H9 (cell line): ENCODE measurements at regions not wholly inside any gene's neighbourhood (a gene's known extent, or its start where the extent isn't known, plus 50 kb on each side); places are given as distances from the start of the nearest gene placed in this dataset.

Experiments
- DNase-seq: peaks from one replicate; pipeline ENCODE4 v3.0.0-alpha.2; 2017
- H2AFZ ChIP-seq: one replicate; pipeline ENCODE4 v1.6.1; 2013; ENCODE audit warnings: mild to moderate bottlenecking, low read length, control low read depth, moderate library complexity
- H2AK5ac ChIP-seq: 2 replicates; pipeline ENCODE4 v1.6.1; 2013; ENCODE audit warnings: low read length, control low read depth, mixed read lengths; ENCODE audit not compliant: insufficient read length
- H2BK120ac ChIP-seq: one replicate; pipeline ENCODE4 v1.6.1; 2013; ENCODE audit warnings: low read depth, mild to moderate bottlenecking, low read length, control low read depth, inconsistent platforms; ENCODE audit not compliant: poor library complexity, severe bottlenecking
- H2BK12ac ChIP-seq: 2 replicates; pipeline ENCODE4 v1.6.1; 2013; ENCODE audit warnings: low read length, control low read depth, mixed read lengths, low read depth; ENCODE audit not compliant: insufficient read length
- H2BK15ac ChIP-seq: 2 replicates; pipeline ENCODE4 v1.6.1; 2013; ENCODE audit warnings: low read depth, low read length, control low read depth
- H2BK20ac ChIP-seq: one replicate; pipeline ENCODE4 v1.6.1; 2013; ENCODE audit warnings: low read depth, mild to moderate bottlenecking, low read length, control low read depth, inconsistent platforms; ENCODE audit not compliant: poor library complexity, severe bottlenecking
- H2BK5ac ChIP-seq: 2 replicates; pipeline ENCODE4 v1.6.1; 2013; ENCODE audit warnings: low read length, control low read depth, mixed read lengths; ENCODE audit not compliant: insufficient read length
- H3K14ac ChIP-seq: 2 replicates; pipeline ENCODE4 v1.6.1; 2013; ENCODE audit warnings: low read length, control low read depth; ENCODE audit not compliant: insufficient read depth
- H3K18ac ChIP-seq: 2 replicates; pipeline ENCODE4 v1.6.1; 2013; ENCODE audit warnings: low read depth, mild to moderate bottlenecking, mixed read lengths, low read length, control low read depth; ENCODE audit not compliant: insufficient read length
- H3K23ac ChIP-seq: 2 replicates; pipeline ENCODE4 v1.6.1; 2013; ENCODE audit warnings: low read length, control low read depth, mixed read lengths, low read depth; ENCODE audit not compliant: insufficient read length
- H3K23me2 ChIP-seq: 2 replicates; pipeline ENCODE4 v1.6.1; 2013; ENCODE audit warnings: low read depth, mild to moderate bottlenecking, mixed read lengths, low read length, control low read depth; ENCODE audit not compliant: insufficient read length, poor library complexity, severe bottlenecking
- H3K27ac ChIP-seq: 2 replicates; pipeline ENCODE4 v1.5.1; 2013; ENCODE audit warnings: low read length, control low read depth, mixed read lengths, low read depth; ENCODE audit not compliant: insufficient read length
- H3K27me3 ChIP-seq: 2 replicates; pipeline ENCODE4 v1.6.1; 2013; ENCODE audit warnings: low read length, control low read depth, inconsistent platforms; ENCODE audit not compliant: insufficient read depth
- H3K4ac ChIP-seq: 2 replicates; pipeline ENCODE4 v1.6.1; 2013; ENCODE audit warnings: low read depth, mild to moderate bottlenecking, control low read depth, inconsistent platforms, low read length, moderate library complexity
- H3K4me1 ChIP-seq: 2 replicates; pipeline ENCODE4 v1.6.1; 2013; ENCODE audit warnings: low read length, control low read depth, inconsistent platforms; ENCODE audit not compliant: insufficient read depth
- H3K4me2 ChIP-seq: 2 replicates; pipeline ENCODE4 v1.6.1; 2013; ENCODE audit warnings: low read length, control low read depth, mixed read lengths; ENCODE audit not compliant: insufficient read length, insufficient read depth
- H3K56ac ChIP-seq: 2 replicates; pipeline ENCODE4 v1.6.1; 2013; ENCODE audit warnings: low read depth, mild to moderate bottlenecking, mixed read lengths, low read length, control low read depth; ENCODE audit not compliant: insufficient read length
- H3K79me1 ChIP-seq: 2 replicates; pipeline ENCODE4 v1.6.1; 2013; ENCODE audit warnings: low read depth, mild to moderate bottlenecking, moderate library complexity, low read length, control low read depth, inconsistent platforms; ENCODE audit not compliant: insufficient read depth, poor library complexity, severe bottlenecking
- H3K79me2 ChIP-seq: 2 replicates; pipeline ENCODE4 v1.6.1; 2013; ENCODE audit warnings: low read length, control low read depth, inconsistent platforms; ENCODE audit not compliant: insufficient read depth
- H3K9ac ChIP-seq: 2 replicates; pipeline ENCODE4 v1.6.1; 2013; ENCODE audit warnings: low read length, control low read depth, mixed read lengths; ENCODE audit not compliant: insufficient read length; ENCODE audit errors: extremely low read depth
- H3K9me3 ChIP-seq: one replicate; pipeline ENCODE4 v1.6.1; 2013; ENCODE audit warnings: low read depth, low read length, inconsistent platforms; ENCODE audit not compliant: control insufficient read depth
- H3T11ph ChIP-seq: one replicate; pipeline ENCODE4 v1.6.1; 2013; ENCODE audit warnings: mild to moderate bottlenecking, low read length, control low read depth, inconsistent platforms
- H4K20me1 ChIP-seq: one replicate; pipeline ENCODE4 v1.6.1; 2013; ENCODE audit not compliant: control insufficient read depth, insufficient read length, insufficient read depth
- H4K5ac ChIP-seq: 2 replicates; pipeline ENCODE4 v1.6.1; 2013; ENCODE audit warnings: low read depth, mild to moderate bottlenecking, mixed read lengths, low read length, control low read depth; ENCODE audit not compliant: insufficient read length
- H4K8ac ChIP-seq: replicated peaks from 2 replicates; pipeline ENCODE4 v1.6.1; 2013; ENCODE audit warnings: low read length, control low read depth, mixed read lengths, low read depth; ENCODE audit not compliant: insufficient read length
- H4K91ac ChIP-seq: 2 replicates; pipeline ENCODE4 v1.6.1; 2013; ENCODE audit warnings: low read depth, mild to moderate bottlenecking, moderate library complexity, mixed read lengths, low read length, control low read depth; ENCODE audit not compliant: insufficient read length
- H3K27ac Mint-ChIP-seq, 3 experiments: 2 replicates in 2 of 3; 3 replicates in 1 of 3; pipeline ENCODE4 v1.8.0; 2020 to 2021; ENCODE audit warnings: mixed read lengths in 3 of 3, mild to moderate bottlenecking in 1 of 3, moderate library complexity in 1 of 3
- H3K27me3 Mint-ChIP-seq: 2 replicates; pipeline ENCODE4 v1.8.0; 2021; ENCODE audit warnings: low read depth, mild to moderate bottlenecking, moderate library complexity, mixed read lengths
- H3K36me3 Mint-ChIP-seq, 3 experiments: 2 replicates in 2 of 3; 3 replicates in 1 of 3; pipeline ENCODE4 v1.8.0; 2020 to 2021; ENCODE audit warnings: low read depth in 3 of 3, mixed read lengths in 3 of 3; ENCODE audit not compliant: insufficient read depth in 1 of 3
- H3K4me1 Mint-ChIP-seq, 2 experiments: 2 replicates each; pipeline ENCODE4 v1.8.0; 2020; ENCODE audit warnings: mixed read lengths in 2 of 2
- H3K4me3 Mint-ChIP-seq, 2 experiments: 2 replicates in 1 of 2; 3 replicates in 1 of 2; pipeline ENCODE4 v1.8.0; 2020 to 2021; ENCODE audit warnings: mild to moderate bottlenecking in 2 of 2, mixed read lengths in 2 of 2, moderate library complexity in 1 of 2
- H3K9me3 Mint-ChIP-seq, 2 experiments: 2 replicates in 1 of 2; 3 replicates in 1 of 2; pipeline ENCODE4 v1.8.0; 2020; ENCODE audit warnings: mild to moderate bottlenecking in 2 of 2, mixed read lengths in 2 of 2, moderate library complexity in 1 of 2
- CTCF ChIP-seq: fragments of 200-600 bp; sonication (generic); conservative IDR thresholded peaks from 3 replicates; pipeline ENCODE4 v1.8.0; 2021; ENCODE audit warnings: antibody characterized with exemption, mild to moderate bottlenecking
- WGBS: extraction: QIAGEN DNeasy Blood & Tissue Kit; methylation state at CpG from one replicate; pipeline ENCODE4 v1.1.7; 2013; ENCODE audit warnings: missing lambda C conversion rate, low lambda C conversion rate, mixed read lengths; ENCODE audit not compliant: insufficient read length; ENCODE audit errors: extremely low coverage; 5-methylcytosine and 5-hydroxymethylcytosine counted together

- Histone ChIP-seq H3K79me2 (no peaks in the 10 kb centered on the region), H2BK15ac (no peak overlapping the region), H4K91ac (no peak overlapping the region), H3K56ac (no peak overlapping the region), H2BK5ac (no peak overlapping the region), H4K20me1 (no peaks in the 10 kb centered on the region), H2AFZ (no peak overlapping the region), H3K4me1 (no peaks in the 10 kb centered on the region), H2BK20ac (no peak overlapping the region), H2AK5ac (no peak overlapping the region), H3K4ac (no peak overlapping the region), H3K18ac (no peak overlapping the region), H3K23me2 (no peaks in the 10 kb centered on the region), H3K27ac (no peak overlapping the region), H3K79me1 (no peaks in the 10 kb centered on the region), H2BK12ac (no peak overlapping the region), H3K9me3 (no peaks in the 10 kb centered on the region), H4K5ac (no peak overlapping the region), H3K23ac (no peak overlapping the region), H3K4me2 (no peak overlapping the region), H3K9ac (no peak overlapping the region), H4K8ac (no peak overlapping the region), H3T11ph (no peak overlapping the region), H3K27me3 (no peaks in the 10 kb centered on the region), H2BK120ac (no peak overlapping the region), H3K14ac (no peak overlapping the region)
- no CpG with 5 or more reads among the region's 5 CpGs for WGBS
- TF ChIP-seq CTCF, result no peak
- H3K27ac Mint-ChIP-seq, result no peak overlapping the region
- peaks cover 0 to 3% of the 10 kb centered on the region in 2 experiments; a peak in 3 of 5 replicates for H3K9me3 Mint-ChIP-seq
- no peak overlapping the region for H3K4me3 Mint-ChIP-seq
- peaks cover 4% of the 10 kb centered on the region; the same call in 1 of the 2 replicates for H3K27me3 Mint-ChIP-seq
- H3K4me1 Mint-ChIP-seq, result no peaks in the 10 kb centered on the region
- no peaks in the 10 kb centered on the region for H3K36me3 Mint-ChIP-seq
- DNase-seq, result no peak
Measured at GRCh38 chrX:23592741-23593140, 74.6 kb upstream of the PRDX4 start.
